Gastrocnemius medialis (tissue), 4 donors: ENCODE measurements at regions not wholly inside any gene's neighbourhood (a gene's known extent, or its start where the extent isn't known, plus 50 kb on each side); places are given as distances from the start of the nearest gene placed in this dataset.

Experiments
- POLR2A ChIP-seq, 2 donors: fragments of 450-650 bp; IDR thresholded peaks; one replicate each; pipeline ENCODE4 v1.6.1; 2017; ENCODE audit warnings: antibody characterized with exemption in 2 of 2, mild to moderate bottlenecking in 2 of 2, moderate library complexity in 2 of 2
- TF ChIP-seq, protein P1 (sequence below), 5 experiments: fragments of 450-650 bp in 3 of 5; fragments of 200-600 bp in 2 of 5; sonication (generic) in 2 of 5; IDR thresholded peaks in 4 of 5; conservative IDR thresholded peaks in 1 of 5; 1 replicate in 4 of 5; 2 replicates in 1 of 5; pipeline ENCODE4 v1.5.1; 2016 to 2019; ENCODE audit warnings: antibody characterized with exemption in 5 of 5, mild to moderate bottlenecking in 3 of 5, moderate library complexity in 3 of 5

DNA sequence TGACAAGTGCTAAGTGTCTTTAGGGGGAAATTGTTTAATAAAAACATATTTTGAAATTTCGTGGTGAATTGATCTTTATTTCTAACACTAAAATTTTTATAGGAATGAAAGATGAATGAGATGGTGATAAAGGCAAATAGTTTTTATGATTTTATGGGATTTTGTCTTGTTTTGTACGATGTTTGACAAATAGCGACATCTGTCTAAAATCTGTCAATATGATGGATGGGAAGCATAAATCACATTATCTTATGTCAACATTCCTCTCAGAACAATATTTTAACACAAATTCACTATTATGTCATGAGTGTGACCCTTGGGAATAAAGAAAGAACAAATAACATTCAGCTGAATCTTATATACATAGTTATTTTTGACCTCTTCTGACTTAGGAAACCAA, 852.0 kb upstream of the CDH6 start:
- TF ChIP-seq, protein P1, sequence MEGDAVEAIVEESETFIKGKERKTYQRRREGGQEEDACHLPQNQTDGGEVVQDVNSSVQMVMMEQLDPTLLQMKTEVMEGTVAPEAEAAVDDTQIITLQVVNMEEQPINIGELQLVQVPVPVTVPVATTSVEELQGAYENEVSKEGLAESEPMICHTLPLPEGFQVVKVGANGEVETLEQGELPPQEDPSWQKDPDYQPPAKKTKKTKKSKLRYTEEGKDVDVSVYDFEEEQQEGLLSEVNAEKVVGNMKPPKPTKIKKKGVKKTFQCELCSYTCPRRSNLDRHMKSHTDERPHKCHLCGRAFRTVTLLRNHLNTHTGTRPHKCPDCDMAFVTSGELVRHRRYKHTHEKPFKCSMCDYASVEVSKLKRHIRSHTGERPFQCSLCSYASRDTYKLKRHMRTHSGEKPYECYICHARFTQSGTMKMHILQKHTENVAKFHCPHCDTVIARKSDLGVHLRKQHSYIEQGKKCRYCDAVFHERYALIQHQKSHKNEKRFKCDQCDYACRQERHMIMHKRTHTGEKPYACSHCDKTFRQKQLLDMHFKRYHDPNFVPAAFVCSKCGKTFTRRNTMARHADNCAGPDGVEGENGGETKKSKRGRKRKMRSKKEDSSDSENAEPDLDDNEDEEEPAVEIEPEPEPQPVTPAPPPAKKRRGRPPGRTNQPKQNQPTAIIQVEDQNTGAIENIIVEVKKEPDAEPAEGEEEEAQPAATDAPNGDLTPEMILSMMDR (IDR thresholded peaks at IDR 0.05 in 4 of 5, conservative IDR thresholded peaks at IDR 0.05 in 1 of 5) = no peak
- no peak for TF ChIP-seq POLR2A (IDR thresholded peaks at IDR 0.05)
